Activated CD4-positive, alpha-beta T cell treated with anti-CD3 and anti-CD28 coated beads, Interleukin-2, amount 50 U/mL, for 4 hours (primary cell): ENCODE measurements at regions not wholly inside any gene's neighbourhood (a gene's known extent, or its start where the extent isn't known, plus 50 kb on each side); places are given as distances from the start of the nearest gene placed in this dataset.

Source experiments
- DNase-seq, 2 experiments: peaks; one replicate each; pipeline ENCODE4 v3.0.0-alpha.2; 2020

GRCh38 chr6:138716013-138716412 is 57.6 kb upstream of the CCDC28A start:
- no peak for DNase-seq

- DNase-seq = no peak
These were observed 56.5 kb upstream of the CCDC28A start for GRCh38 chr6:138716971-138717665.

GRCh38 chr6:138719011-138719635 is 54.4 kb upstream of the CCDC28A start:
- no peak for DNase-seq

GRCh38 chr6:138719744-138720143 is 53.8 kb upstream of the CCDC28A start:
- no peak for DNase-seq

- DNase-seq = no peak
These were observed 50.9 kb upstream of the CCDC28A start for GRCh38 chr6:138722425-138723371.
